H9 (cell line): ENCODE measurements at regions not wholly inside any gene's neighbourhood (a gene's known extent, or its start where the extent isn't known, plus 50 kb on each side); places are given as distances from the start of the nearest gene placed in this dataset.

Source experiments
- DNase-seq: peaks from one replicate; pipeline ENCODE4 v3.0.0-alpha.2; 2017
- H2AFZ ChIP-seq: one replicate; pipeline ENCODE4 v1.6.1; 2013; ENCODE audit warnings: mild to moderate bottlenecking, low read length, control low read depth, moderate library complexity
- H2AK5ac ChIP-seq: 2 replicates; pipeline ENCODE4 v1.6.1; 2013; ENCODE audit warnings: low read length, control low read depth, mixed read lengths; ENCODE audit not compliant: insufficient read length
- H2BK120ac ChIP-seq: one replicate; pipeline ENCODE4 v1.6.1; 2013; ENCODE audit warnings: low read depth, mild to moderate bottlenecking, low read length, control low read depth, inconsistent platforms; ENCODE audit not compliant: poor library complexity, severe bottlenecking
- H2BK12ac ChIP-seq: 2 replicates; pipeline ENCODE4 v1.6.1; 2013; ENCODE audit warnings: low read length, control low read depth, mixed read lengths, low read depth; ENCODE audit not compliant: insufficient read length
- H2BK15ac ChIP-seq: 2 replicates; pipeline ENCODE4 v1.6.1; 2013; ENCODE audit warnings: low read depth, low read length, control low read depth
- H2BK20ac ChIP-seq: one replicate; pipeline ENCODE4 v1.6.1; 2013; ENCODE audit warnings: low read depth, mild to moderate bottlenecking, low read length, control low read depth, inconsistent platforms; ENCODE audit not compliant: poor library complexity, severe bottlenecking
- H2BK5ac ChIP-seq: 2 replicates; pipeline ENCODE4 v1.6.1; 2013; ENCODE audit warnings: low read length, control low read depth, mixed read lengths; ENCODE audit not compliant: insufficient read length
- H3K14ac ChIP-seq: 2 replicates; pipeline ENCODE4 v1.6.1; 2013; ENCODE audit warnings: low read length, control low read depth; ENCODE audit not compliant: insufficient read depth
- H3K18ac ChIP-seq: 2 replicates; pipeline ENCODE4 v1.6.1; 2013; ENCODE audit warnings: low read depth, mild to moderate bottlenecking, mixed read lengths, low read length, control low read depth; ENCODE audit not compliant: insufficient read length
- H3K23ac ChIP-seq: 2 replicates; pipeline ENCODE4 v1.6.1; 2013; ENCODE audit warnings: low read length, control low read depth, mixed read lengths, low read depth; ENCODE audit not compliant: insufficient read length
- H3K23me2 ChIP-seq: 2 replicates; pipeline ENCODE4 v1.6.1; 2013; ENCODE audit warnings: low read depth, mild to moderate bottlenecking, mixed read lengths, low read length, control low read depth; ENCODE audit not compliant: insufficient read length, poor library complexity, severe bottlenecking
- H3K27ac ChIP-seq: 2 replicates; pipeline ENCODE4 v1.5.1; 2013; ENCODE audit warnings: low read length, control low read depth, mixed read lengths, low read depth; ENCODE audit not compliant: insufficient read length
- H3K27me3 ChIP-seq: 2 replicates; pipeline ENCODE4 v1.6.1; 2013; ENCODE audit warnings: low read length, control low read depth, inconsistent platforms; ENCODE audit not compliant: insufficient read depth
- H3K4ac ChIP-seq: 2 replicates; pipeline ENCODE4 v1.6.1; 2013; ENCODE audit warnings: low read depth, mild to moderate bottlenecking, control low read depth, inconsistent platforms, low read length, moderate library complexity
- H3K4me1 ChIP-seq: 2 replicates; pipeline ENCODE4 v1.6.1; 2013; ENCODE audit warnings: low read length, control low read depth, inconsistent platforms; ENCODE audit not compliant: insufficient read depth
- H3K4me2 ChIP-seq: 2 replicates; pipeline ENCODE4 v1.6.1; 2013; ENCODE audit warnings: low read length, control low read depth, mixed read lengths; ENCODE audit not compliant: insufficient read length, insufficient read depth
- H3K56ac ChIP-seq: 2 replicates; pipeline ENCODE4 v1.6.1; 2013; ENCODE audit warnings: low read depth, mild to moderate bottlenecking, mixed read lengths, low read length, control low read depth; ENCODE audit not compliant: insufficient read length
- H3K79me1 ChIP-seq: 2 replicates; pipeline ENCODE4 v1.6.1; 2013; ENCODE audit warnings: low read depth, mild to moderate bottlenecking, moderate library complexity, low read length, control low read depth, inconsistent platforms; ENCODE audit not compliant: insufficient read depth, poor library complexity, severe bottlenecking
- H3K79me2 ChIP-seq: 2 replicates; pipeline ENCODE4 v1.6.1; 2013; ENCODE audit warnings: low read length, control low read depth, inconsistent platforms; ENCODE audit not compliant: insufficient read depth
- H3K9ac ChIP-seq: 2 replicates; pipeline ENCODE4 v1.6.1; 2013; ENCODE audit warnings: low read length, control low read depth, mixed read lengths; ENCODE audit not compliant: insufficient read length; ENCODE audit errors: extremely low read depth
- H3K9me3 ChIP-seq: one replicate; pipeline ENCODE4 v1.6.1; 2013; ENCODE audit warnings: low read depth, low read length, inconsistent platforms; ENCODE audit not compliant: control insufficient read depth
- H3T11ph ChIP-seq: one replicate; pipeline ENCODE4 v1.6.1; 2013; ENCODE audit warnings: mild to moderate bottlenecking, low read length, control low read depth, inconsistent platforms
- H4K20me1 ChIP-seq: one replicate; pipeline ENCODE4 v1.6.1; 2013; ENCODE audit not compliant: control insufficient read depth, insufficient read length, insufficient read depth
- H4K5ac ChIP-seq: 2 replicates; pipeline ENCODE4 v1.6.1; 2013; ENCODE audit warnings: low read depth, mild to moderate bottlenecking, mixed read lengths, low read length, control low read depth; ENCODE audit not compliant: insufficient read length
- H4K8ac ChIP-seq: replicated peaks from 2 replicates; pipeline ENCODE4 v1.6.1; 2013; ENCODE audit warnings: low read length, control low read depth, mixed read lengths, low read depth; ENCODE audit not compliant: insufficient read length
- H4K91ac ChIP-seq: 2 replicates; pipeline ENCODE4 v1.6.1; 2013; ENCODE audit warnings: low read depth, mild to moderate bottlenecking, moderate library complexity, mixed read lengths, low read length, control low read depth; ENCODE audit not compliant: insufficient read length
- H3K27ac Mint-ChIP-seq, 3 experiments: 2 replicates in 2 of 3; 3 replicates in 1 of 3; pipeline ENCODE4 v1.8.0; 2020 to 2021; ENCODE audit warnings: mixed read lengths in 3 of 3, mild to moderate bottlenecking in 1 of 3, moderate library complexity in 1 of 3
- H3K27me3 Mint-ChIP-seq: 2 replicates; pipeline ENCODE4 v1.8.0; 2021; ENCODE audit warnings: low read depth, mild to moderate bottlenecking, moderate library complexity, mixed read lengths
- H3K36me3 Mint-ChIP-seq, 3 experiments: 2 replicates in 2 of 3; 3 replicates in 1 of 3; pipeline ENCODE4 v1.8.0; 2020 to 2021; ENCODE audit warnings: low read depth in 3 of 3, mixed read lengths in 3 of 3; ENCODE audit not compliant: insufficient read depth in 1 of 3
- H3K4me1 Mint-ChIP-seq, 2 experiments: 2 replicates each; pipeline ENCODE4 v1.8.0; 2020; ENCODE audit warnings: mixed read lengths in 2 of 2
- H3K4me3 Mint-ChIP-seq, 2 experiments: 2 replicates in 1 of 2; 3 replicates in 1 of 2; pipeline ENCODE4 v1.8.0; 2020 to 2021; ENCODE audit warnings: mild to moderate bottlenecking in 2 of 2, mixed read lengths in 2 of 2, moderate library complexity in 1 of 2
- H3K9me3 Mint-ChIP-seq, 2 experiments: 2 replicates in 1 of 2; 3 replicates in 1 of 2; pipeline ENCODE4 v1.8.0; 2020; ENCODE audit warnings: mild to moderate bottlenecking in 2 of 2, mixed read lengths in 2 of 2, moderate library complexity in 1 of 2
- CTCF ChIP-seq: fragments of 200-600 bp; sonication (generic); conservative IDR thresholded peaks from 3 replicates; pipeline ENCODE4 v1.8.0; 2021; ENCODE audit warnings: antibody characterized with exemption, mild to moderate bottlenecking
- WGBS: extraction: QIAGEN DNeasy Blood & Tissue Kit; methylation state at CpG from one replicate; pipeline ENCODE4 v1.1.7; 2013; ENCODE audit warnings: missing lambda C conversion rate, low lambda C conversion rate, mixed read lengths; ENCODE audit not compliant: insufficient read length; ENCODE audit errors: extremely low coverage; 5-methylcytosine and 5-hydroxymethylcytosine counted together

GRCh38 chr1:58310469-58310868 lies 236.1 kb downstream of the OMA1 start:
- Histone ChIP-seq H3K14ac (no peak overlapping the region), H3K27ac (no peak overlapping the region), H4K8ac (no peak overlapping the region), H2BK5ac (no peak overlapping the region), H3K56ac (no peak overlapping the region), H3K9me3 (no peaks in the 10 kb centered on the region), H3K18ac (no peak overlapping the region), H2BK20ac (no peak overlapping the region), H3K4ac (no peak overlapping the region), H3K4me1 (peaks cover 8% of the 10 kb centered on the region), H3K9ac (no peak overlapping the region), H2BK15ac (no peak overlapping the region), H3K4me2 (no peak overlapping the region), H2AFZ (no peak overlapping the region), H3K23me2 (no peaks in the 10 kb centered on the region), H2BK120ac (no peak overlapping the region), H4K20me1 (no peaks in the 10 kb centered on the region), H2BK12ac (no peak overlapping the region), H3T11ph (no peak overlapping the region), H3K79me1 (no peaks in the 10 kb centered on the region), H4K91ac (no peak overlapping the region), H2AK5ac (no peak overlapping the region), H3K23ac (no peak overlapping the region), H3K27me3 (no peaks in the 10 kb centered on the region), H3K79me2 (no peaks in the 10 kb centered on the region), H4K5ac (no peak overlapping the region)
- no peak for DNase-seq
- no peak overlapping the region for H3K27ac Mint-ChIP-seq
- no peaks in the 10 kb centered on the region for H3K27me3 Mint-ChIP-seq
- peaks cover 26 to 27% of the 10 kb centered on the region in 2 experiments for H3K4me1 Mint-ChIP-seq
- H3K9me3 Mint-ChIP-seq, result no peaks in the 10 kb centered on the region
- H3K36me3 Mint-ChIP-seq, result no peaks in the 10 kb centered on the region
- WGBS, result no CpG with 5 or more reads among the region's 2 CpGs
- no peak for TF ChIP-seq CTCF
- H3K4me3 Mint-ChIP-seq, result no peak overlapping the region
